SKM-1 (cell line): ENCODE measurements at regions not wholly inside any gene's neighbourhood (a gene's known extent, or its start where the extent isn't known, plus 50 kb on each side); places are given as distances from the start of the nearest gene placed in this dataset.

Source experiments
- DNase-seq: peaks from one replicate; lab custom pipeline; 2025; ENCODE audit not compliant: unreplicated experiment; lab: John Stamatoyannopoulos, UW

DNA sequence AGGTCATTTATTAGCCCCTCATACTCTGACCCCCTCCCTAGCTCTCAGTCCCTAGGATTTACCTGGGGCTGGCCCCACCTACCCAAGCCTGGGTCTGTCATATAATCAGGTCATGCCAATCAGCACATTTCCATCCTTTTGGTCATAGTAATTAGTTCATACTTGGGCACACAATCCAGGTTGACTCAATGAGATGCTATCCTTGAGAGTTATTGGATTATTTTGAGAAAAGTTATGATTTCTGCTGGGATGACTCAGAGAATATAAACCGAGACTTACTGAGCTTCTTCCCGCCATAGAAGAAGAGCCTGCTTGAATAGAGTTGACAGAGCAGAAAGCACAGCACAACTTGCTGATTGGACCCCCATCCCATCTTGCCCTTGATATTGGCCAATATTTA is 331.5 kb downstream of the CBLN1 start:
- DNase-seq, result no peak

DNA sequence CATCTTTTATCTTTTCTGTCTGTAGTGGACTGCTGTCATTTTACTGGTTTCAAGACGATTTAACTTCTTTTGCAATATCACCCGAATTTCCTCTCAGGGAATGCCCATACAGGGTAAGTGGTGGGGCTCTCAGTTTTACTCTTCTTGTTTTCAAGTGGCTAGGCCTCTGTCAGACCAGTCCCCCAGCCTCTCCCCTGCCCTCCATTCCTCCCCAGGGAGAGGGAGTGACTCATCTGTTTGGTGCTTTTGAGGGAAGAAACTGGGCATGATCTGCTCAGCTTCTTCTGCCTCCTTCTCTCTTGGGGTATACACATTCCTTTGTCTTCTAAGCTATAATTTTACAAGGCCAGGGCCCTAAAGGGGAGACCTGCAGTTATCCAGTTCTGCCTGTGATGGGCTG is 332.0 kb downstream of the CBLN1 start:
- no peak for DNase-seq

GRCh38 chr16:48948911-48949310 is 332.7 kb downstream of the CBLN1 start:
- DNase-seq, result no peak

- no peak for DNase-seq
These were observed 334.3 kb downstream of the CBLN1 start for GRCh38 chr16:48947371-48947713.

- no peak for DNase-seq
These were observed 334.8 kb downstream of the CBLN1 start for GRCh38 chr16:48946686-48947370.

- DNase-seq, result no peak
These were observed 333.0 kb upstream of the N4BP1 start for GRCh38 chr16:48942996-48943395.

- no peak for DNase-seq
These were observed 326.8 kb upstream of the N4BP1 start for GRCh38 chr16:48936811-48937210.

DNA sequence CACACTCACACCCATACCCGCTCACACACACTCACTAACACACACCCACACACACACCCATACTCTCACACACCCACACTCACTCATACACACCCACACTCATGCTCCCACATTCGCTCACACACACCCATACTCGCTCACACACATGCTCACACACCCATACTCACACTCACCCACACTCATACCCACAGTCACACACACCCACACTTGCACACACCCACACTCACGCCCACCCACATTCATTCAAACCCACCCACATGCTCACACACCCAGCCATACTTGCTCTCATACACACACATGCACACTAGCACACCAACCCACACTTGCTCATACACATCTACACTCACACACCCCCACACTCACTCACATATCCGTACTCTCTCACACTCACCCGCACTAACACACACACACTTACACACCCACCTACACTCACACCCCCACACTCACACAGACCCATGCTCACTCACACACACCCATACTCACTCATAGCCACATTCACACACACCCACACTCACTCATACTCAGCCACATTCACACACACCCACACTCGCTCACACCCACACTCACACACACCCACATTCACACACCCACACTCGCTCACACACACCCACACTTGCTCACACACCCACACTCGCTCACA is 322.4 kb upstream of the N4BP1 start:
- no peak for DNase-seq

DNA sequence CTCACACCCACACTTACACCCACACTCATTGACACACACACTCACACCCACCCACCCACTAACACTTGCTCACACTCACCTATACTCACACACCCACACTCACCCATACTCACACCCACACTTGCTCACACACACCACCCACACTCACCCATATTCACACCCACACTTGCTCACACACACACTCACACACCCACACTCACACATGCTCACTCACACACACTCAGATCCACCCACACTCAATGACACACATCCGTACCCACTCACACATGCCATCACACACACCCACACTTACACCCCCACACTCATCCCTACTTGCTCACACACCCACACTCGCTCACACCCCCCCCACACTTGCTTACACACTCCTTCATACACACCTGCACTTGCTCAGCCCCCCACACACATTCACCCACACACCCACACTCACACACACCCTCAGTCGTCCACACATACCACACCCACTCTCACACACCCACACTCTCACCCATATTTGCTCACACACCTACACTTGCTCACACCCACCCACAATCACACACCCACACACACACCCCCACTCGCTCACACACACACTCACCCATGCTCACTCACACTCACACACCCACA is 321.1 kb upstream of the N4BP1 start:
- DNase-seq, result no peak

GRCh38 chr16:48919791-48920190 is 309.8 kb upstream of the N4BP1 start:
- no peak for DNase-seq

DNA sequence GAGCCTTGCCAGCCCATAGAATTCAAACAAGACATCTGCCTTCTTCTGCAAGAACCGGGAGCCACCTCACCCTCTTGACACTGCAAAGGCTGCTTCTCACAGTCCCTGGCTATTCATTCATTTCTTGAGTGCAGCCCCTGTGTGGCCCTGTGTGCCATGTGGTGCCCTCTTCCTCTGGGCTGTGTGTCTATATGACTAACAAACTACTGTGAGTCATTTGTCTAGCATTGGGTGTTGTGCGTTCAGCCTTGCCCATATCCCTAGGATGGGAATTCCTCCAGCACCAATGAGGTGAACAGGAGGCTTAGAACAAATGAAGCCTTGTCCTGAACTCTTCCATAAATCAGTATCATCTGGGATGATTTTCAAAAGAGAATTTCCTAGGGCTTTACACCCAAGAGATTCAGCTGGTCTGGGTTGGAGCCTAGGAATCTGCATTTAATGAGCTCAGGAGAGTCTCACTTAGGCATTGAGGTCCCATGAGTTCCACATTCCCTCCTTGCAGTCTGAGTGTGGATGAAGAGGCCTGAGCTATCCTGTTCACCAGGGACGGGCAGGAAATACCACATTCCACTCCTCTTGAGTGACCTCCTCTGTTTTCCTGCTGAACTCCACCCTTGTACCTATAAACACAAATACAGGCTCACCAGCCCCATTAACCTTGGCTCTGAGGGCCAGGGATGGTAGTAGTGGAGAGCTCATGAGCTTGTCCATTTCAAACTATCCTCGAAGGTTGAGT is 308.7 kb upstream of the N4BP1 start:
- no peak for DNase-seq

GRCh38 chr16:48916566-48916965 is 306.6 kb upstream of the N4BP1 start:
- DNase-seq, result no peak

GRCh38 chr16:48914070-48914469 is 304.1 kb upstream of the N4BP1 start:
- DNase-seq, result no peak

GRCh38 chr16:48913384-48913783 is 303.4 kb upstream of the N4BP1 start:
- no peak for DNase-seq

- no peak for DNase-seq
These were observed 302.4 kb upstream of the N4BP1 start for GRCh38 chr16:48912360-48912759.

- DNase-seq, result no peak
These were observed 301.7 kb upstream of the N4BP1 start for GRCh38 chr16:48911700-48912099.

DNA sequence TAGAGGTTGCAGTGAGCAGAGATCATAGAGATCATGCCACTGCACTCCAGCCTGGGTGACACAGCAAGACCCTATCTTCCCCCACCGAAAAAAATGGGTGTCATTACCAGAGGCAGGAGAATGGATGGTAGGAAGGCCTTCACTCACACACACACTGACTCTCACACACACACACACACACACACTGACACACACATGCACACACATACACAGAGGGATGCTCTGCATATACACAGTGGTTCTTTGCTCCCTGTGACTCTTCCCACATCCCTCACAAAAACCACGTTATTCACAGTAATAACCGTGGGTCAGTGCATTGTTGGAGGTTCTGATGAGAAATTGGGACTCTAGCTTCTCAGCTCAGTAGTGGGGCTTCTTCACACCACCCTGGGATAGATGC is 300.2 kb upstream of the N4BP1 start:
- no peak for DNase-seq

- no peak for DNase-seq
These were observed 299.3 kb upstream of the N4BP1 start for GRCh38 chr16:48909231-48909630.

DNA sequence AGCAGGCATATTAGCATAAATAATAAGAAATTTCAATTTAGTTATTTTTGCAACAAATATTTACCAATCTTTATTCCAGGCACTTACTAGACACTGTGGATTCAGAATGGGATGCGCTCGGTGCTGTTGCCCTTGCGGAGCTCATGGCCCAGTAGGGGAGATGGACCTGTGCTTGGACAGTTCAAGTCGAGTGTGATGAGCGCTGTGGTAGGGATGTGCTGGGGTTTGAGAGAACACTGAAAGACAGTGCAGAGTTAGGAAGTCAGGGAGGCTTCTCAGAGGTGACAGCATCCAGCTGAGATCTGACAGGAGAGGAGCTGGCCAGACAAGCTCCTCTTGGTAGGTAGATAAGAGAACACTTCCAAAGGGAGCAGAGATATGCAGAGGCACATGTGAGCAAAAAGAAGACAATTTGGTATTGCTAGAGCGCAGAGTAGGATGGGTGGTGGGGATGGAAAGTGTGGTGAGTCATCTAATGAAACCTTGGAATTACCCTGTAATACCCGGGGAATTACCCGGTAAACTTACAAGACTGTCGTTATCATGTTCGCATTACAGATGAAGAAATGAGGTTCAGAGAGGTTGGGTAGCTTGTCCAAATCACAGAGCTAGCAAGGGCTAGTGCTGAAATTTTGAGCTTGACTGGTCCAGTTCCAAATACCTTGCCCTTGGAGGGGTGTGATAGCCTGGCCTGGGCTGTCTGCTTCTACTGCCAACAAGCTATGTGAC is 298.1 kb upstream of the N4BP1 start:
- DNase-seq, result no peak

DNA sequence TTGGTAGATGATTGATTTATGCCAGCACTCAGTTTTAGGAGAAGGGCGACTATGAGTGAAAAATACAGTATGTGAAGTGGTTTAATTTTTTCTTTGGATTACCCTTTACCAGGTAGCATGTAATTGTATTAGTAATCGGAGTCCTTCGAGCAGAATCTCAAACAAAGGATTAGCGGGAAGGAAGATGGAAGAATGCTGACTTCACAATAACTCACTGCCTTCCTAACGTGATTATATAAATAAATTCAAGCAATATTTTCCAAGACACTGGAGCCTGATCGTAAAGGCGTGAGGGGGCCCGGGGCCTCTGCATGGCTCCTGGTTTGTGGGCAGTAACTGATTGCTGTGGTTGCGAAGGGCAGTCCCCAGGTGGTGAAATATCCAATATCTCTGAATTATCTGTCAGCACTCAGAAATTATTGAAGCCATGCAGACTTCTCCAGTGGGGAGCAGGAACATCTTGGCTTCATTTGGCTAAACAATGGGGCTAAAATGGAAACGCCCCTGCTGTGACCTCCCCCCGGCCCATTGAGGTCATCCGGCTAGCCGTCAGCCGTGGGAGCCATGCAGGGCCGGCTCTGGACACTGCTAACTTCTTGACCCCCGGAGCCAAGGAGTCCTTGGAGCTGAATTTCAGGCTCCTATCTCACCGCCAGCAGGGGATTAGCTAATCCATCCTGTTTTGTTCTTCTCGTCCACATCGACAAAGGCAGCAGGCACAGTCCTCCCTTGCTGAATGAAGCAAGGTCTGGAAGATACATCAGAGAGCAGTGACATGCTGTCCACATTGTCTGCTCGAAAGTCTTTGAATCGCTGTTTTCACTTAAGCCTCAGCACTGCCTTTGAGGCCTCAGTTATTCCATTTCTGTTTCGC is 295.9 kb upstream of the N4BP1 start:
- no peak for DNase-seq
